ENCODE measurements at regions not wholly inside any gene's neighbourhood (a gene's known extent, or its start where the extent isn't known, plus 50 kb on each side); places are given as distances from the start of the nearest gene placed in this dataset.
"Not testable (repeated sequence)": the region's sequence is repeated elsewhere in the genome, so short reads cannot be mapped to it uniquely, and the experiment has no call there.

GRCh38 chr15:26073430-26074333 is 210.6 kb upstream of the ATP10A start:
- no peak for DNase-seq (ENCODE audit: low spot score)

- no peak for DNase-seq (ENCODE audit: low spot score)
These were observed 207.0 kb upstream of the ATP10A start for GRCh38 chr15:26070095-26070532.

GRCh38 chr15:26069231-26069641 is 206.1 kb upstream of the ATP10A start:
- DNase-seq (ENCODE audit: low spot score): no peak

- no peak for DNase-seq (ENCODE audit: low spot score)
These were observed 203.8 kb upstream of the ATP10A start for GRCh38 chr15:26066896-26067295.

GRCh38 chr15:26065723-26066122 is 202.6 kb upstream of the ATP10A start:
- DNase-seq (ENCODE audit: low spot score): no peak

- no peak for DNase-seq (ENCODE audit: low spot score)
These were observed 198.1 kb upstream of the ATP10A start for GRCh38 chr15:26061248-26061647.

- not testable (repeated sequence) for DNase-seq (ENCODE audit: low spot score)
These were observed 193.6 kb upstream of the ATP10A start for GRCh38 chr15:26056766-26057165.

- no peak for DNase-seq (ENCODE audit: low spot score)
These were observed 188.9 kb upstream of the ATP10A start for GRCh38 chr15:26051761-26052675.

- DNase-seq (ENCODE audit: low spot score): no peak
These were observed 187.9 kb upstream of the ATP10A start for GRCh38 chr15:26050984-26051383.

GRCh38 chr15:26049900-26050657 is 187.0 kb upstream of the ATP10A start:
- DNase-seq (ENCODE audit: low spot score): no peak

- no peak for DNase-seq (ENCODE audit: low spot score)
These were observed 185.5 kb upstream of the ATP10A start for GRCh38 chr15:26048669-26049068.

GRCh38 chr15:26045516-26045915 is 182.4 kb upstream of the ATP10A start:
- no peak for DNase-seq (ENCODE audit: low spot score)

- DNase-seq (ENCODE audit: low spot score): no peak
These were observed 179.9 kb upstream of the ATP10A start for GRCh38 chr15:26043018-26043417.

GRCh38 chr15:26038693-26039092 is 175.6 kb upstream of the ATP10A start:
- no peak for DNase-seq (ENCODE audit: low spot score)

GRCh38 chr15:26037369-26037768 is 174.2 kb upstream of the ATP10A start:
- no peak for DNase-seq (ENCODE audit: low spot score)

- no peak for DNase-seq (ENCODE audit: low spot score)
These were observed 170.4 kb upstream of the ATP10A start for GRCh38 chr15:26033493-26033892.

- DNase-seq (ENCODE audit: low spot score): no peak
These were observed 169.2 kb upstream of the ATP10A start for GRCh38 chr15:26032162-26032846.

- not testable (repeated sequence) for DNase-seq (ENCODE audit: low spot score)
These were observed 166.5 kb upstream of the ATP10A start for GRCh38 chr15:26029586-26029985.

- DNase-seq (ENCODE audit: low spot score): no peak
These were observed 166.0 kb upstream of the ATP10A start for GRCh38 chr15:26029146-26029545.

- no peak for DNase-seq (ENCODE audit: low spot score)
These were observed 165.1 kb upstream of the ATP10A start for GRCh38 chr15:26028086-26028740.

- DNase-seq (ENCODE audit: low spot score): not testable (repeated sequence)
These were observed 163.5 kb upstream of the ATP10A start for GRCh38 chr15:26026671-26027070.

All from CD4-positive, alpha-beta T cell treated with Interleukin-6 at 100 ng/mL for 8 hours (primary cell).